Right lobe of liver (tissue), 6 donors: ENCODE measurements at regions not wholly inside any gene's neighbourhood (a gene's known extent, or its start where the extent isn't known, plus 50 kb on each side); places are given as distances from the start of the nearest gene placed in this dataset.

Experiments
- ATAC-seq, 4 donors: fragments of 200-7000 bp; cut with Tn5 transposase; one replicate each; pipeline ENCODE4 v1.9.1; 2020; ENCODE audit warnings: mild to moderate bottlenecking in 4 of 4, moderate library complexity in 4 of 4
- DNase-seq, 3 donors: peaks; one replicate each; pipeline ENCODE4 v3.0.0-alpha.2; 2020
- H3K27ac ChIP-seq, 3 donors: fragments of 200-600 bp; one replicate each; pipeline ENCODE4 v1.8.0; 2022
- H3K27me3 ChIP-seq, 2 donors: fragments of 200-600 bp; one replicate each; pipeline ENCODE4 v1.8.0; 2022
- H3K36me3 ChIP-seq, 4 donors: fragments of 200-600 bp; sonication (generic) in 1 of 4; one replicate each; pipeline versions ENCODE4 v1.5.1 to v1.8.0; 2017 to 2022; ENCODE audit warnings: control low read depth in 1 of 4
- H3K4me1 ChIP-seq, 4 donors: fragments of 200-600 bp; sonication (generic) in 1 of 4; one replicate each; pipeline versions ENCODE4 v1.5.1 to v1.8.0; 2017 to 2022; ENCODE audit warnings: control low read depth in 1 of 4
- H3K4me3 ChIP-seq, 3 donors: fragments of 200-600 bp; one replicate each; pipeline ENCODE4 v1.8.0; 2022
- H3K9me3 ChIP-seq, 4 donors: fragments of 200-600 bp; sonication (generic) in 1 of 4; one replicate each; pipeline versions ENCODE4 v1.5.1 to v1.8.0; 2017 to 2022; ENCODE audit warnings: control low read depth in 1 of 4
- CTCF ChIP-seq, 4 donors: fragments of 200-600 bp in 3 of 4; fragments of 450-650 bp in 1 of 4; IDR thresholded peaks; one replicate each; pipeline versions ENCODE4 v1.5.1 to v1.8.0; 2016 to 2022; ENCODE audit warnings: antibody characterized with exemption in 4 of 4, mild to moderate bottlenecking in 2 of 4
- POLR2A ChIP-seq: fragments of 450-650 bp; IDR thresholded peaks from one replicate; pipeline ENCODE4 v1.6.1; 2017; ENCODE audit warnings: antibody characterized with exemption, mild to moderate bottlenecking
- WGBS: methylation state at CpG from one replicate; pipeline ENCODE4 v1.1.6; 2018; ENCODE audit warnings: low coverage, low lambda C conversion rate; ENCODE audit not compliant: insufficient coverage; ENCODE audit errors: missing lambda C conversion rate; 5-methylcytosine and 5-hydroxymethylcytosine counted together
- intact Hi-C, 2 donors: fragments of 100-400 bp; cut with DNase I; formaldehyde crosslinking; loops; one replicate each; pipeline versions ENCODE4 v1.11.2 to v1.14.1; 2022
- donor health status: DM: no; HTN: yes; CAD: no.
- donor health status: DM: no; HTN: no; CAD: no.
- donor health status: DM: no; HTN: no; CAD: no.
- donor health status: DM: no; HTN: yes; CAD: no.
- donor health status: DM: no; HTN: yes; CAD: no.

- no peaks in the 10 kb centered on the region for H3K36me3 ChIP-seq
- no peak overlapping the region for H3K27ac ChIP-seq
- DNase-seq (no peak), ATAC-seq (no peak)
- intact Hi-C loops: no loop called here
- no peaks in the 10 kb centered on the region for H3K4me1 ChIP-seq
- 67% methylated on average over 1 of the region's 1 CpG for WGBS
- peaks cover 0 to 8% of the 10 kb centered on the region in 2 donors for H3K27me3 ChIP-seq
- no peak for TF ChIP-seq POLR2A
- TF ChIP-seq CTCF (IDR thresholded peaks at IDR 0.05): no peak
- H3K9me3 ChIP-seq: no peaks in the 10 kb centered on the region
- H3K4me3 ChIP-seq: no peak overlapping the region
These were observed 152.3 kb downstream of the OR2B2 start for GRCh38 chr6:27759930-27760329.

- Histone ChIP-seq H3K36me3 (no peaks in the 10 kb centered on the region), H3K4me1 (peaks cover 0 to 4% (median 0%) of the 10 kb centered on the region in 4 donors), H3K4me3 (no peak overlapping the region), H3K9me3 (no peaks in the 10 kb centered on the region), H3K27me3 (peaks cover 0 to 8% of the 10 kb centered on the region in 2 donors), H3K27ac (no peak overlapping the region)
- 52% methylated on average over 9 of the region's 10 CpGs for WGBS
- TF ChIP-seq CTCF (IDR thresholded peaks at IDR 0.05): no peak
- no peak for TF ChIP-seq POLR2A
- no peak for ATAC-seq
- intact Hi-C loops: no loop called here
- DNase-seq: no peak
These were observed 153.7 kb downstream of the OR2B2 start for GRCh38 chr6:27758491-27758890.

GRCh38 chr6:27757307-27757706, 154.9 kb downstream of the OR2B2 start:
- TF ChIP-seq CTCF (IDR thresholded peaks at IDR 0.05) (no peak), POLR2A (no peak)
- Histone ChIP-seq H3K9me3 (no peaks in the 10 kb centered on the region), H3K36me3 (no peaks in the 10 kb centered on the region), H3K4me1 (peaks cover 0 to 5% (median 0%) of the 10 kb centered on the region in 4 donors), H3K4me3 (peak overlapping the region in 2 of 3 donors; percentile 17 to 32), H3K27ac (peak overlapping the region in 1 of 3 donors; percentile 24), H3K27me3 (peaks cover 0 to 5% of the 10 kb centered on the region in 2 donors)
- intact Hi-C loops: no loop called here
- DNase-seq (peak in 2 of 3 donors; percentile 59 to 61), ATAC-seq (peak in 2 of 4 donors; percentile 10 to 15)
- WGBS: 20% methylated on average over 18 of the region's 30 CpGs

- no peaks in the 10 kb centered on the region for H3K36me3 ChIP-seq
- H3K9me3 ChIP-seq: no peaks in the 10 kb centered on the region
- ATAC-seq (no peak), DNase-seq (no peak)
- intact Hi-C loops: no loop called here
- WGBS: 62% methylated on average over 4 of the region's 4 CpGs
- H3K27ac ChIP-seq: no peak overlapping the region
- H3K27me3 ChIP-seq: peaks cover 0 to 5% of the 10 kb centered on the region in 2 donors
- H3K4me1 ChIP-seq: peaks cover 0 to 5% (median 0%) of the 10 kb centered on the region in 4 donors
- TF ChIP-seq CTCF (IDR thresholded peaks at IDR 0.05) (no peak), POLR2A (no peak)
- H3K4me3 ChIP-seq: no peak overlapping the region
These were observed 156.4 kb downstream of the OR2B2 start for GRCh38 chr6:27755768-27756167.

GRCh38 chr6:27754408-27754782, 157.8 kb downstream of the OR2B2 start:
- no peaks in the 10 kb centered on the region for H3K36me3 ChIP-seq
- H3K4me3 ChIP-seq: peak overlapping the region in 1 of 3 donors; percentile 54
- peaks cover 0 to 5% of the 10 kb centered on the region in 2 donors for H3K27me3 ChIP-seq
- TF ChIP-seq CTCF (IDR thresholded peaks at IDR 0.05) (no peak), POLR2A (no peak)
- ATAC-seq: no peak
- DNase-seq: no peak
- no peaks in the 10 kb centered on the region for H3K9me3 ChIP-seq
- intact Hi-C loops: no loop called here
- H3K4me1 ChIP-seq: peaks cover 0 to 5% (median 0%) of the 10 kb centered on the region in 4 donors
- no peak overlapping the region for H3K27ac ChIP-seq
- WGBS: 17% methylated on average over 1 of the region's 1 CpG
